Bronchial epithelial cell (primary cell): ENCODE measurements at regions not wholly inside any gene's neighbourhood (a gene's known extent, or its start where the extent isn't known, plus 50 kb on each side); places are given as distances from the start of the nearest gene placed in this dataset.
"Not testable (repeated sequence)": the region's sequence is repeated elsewhere in the genome, so short reads cannot be mapped to it uniquely, and the experiment has no call there.

Experiments used
- DNase-seq: peaks from one replicate; pipeline ENCODE4 v3.0.0-alpha.2; 2010; ENCODE audit warnings: low read depth
- FAIRE-seq: peaks from 2 replicates; lab custom pipeline; 2011; peaks lifted over from hg19 to GRCh38; lab: Jason Lieb, UNC
- H3K27me3 ChIP-seq: 2 replicates; pipeline ENCODE4 v1.5.1; 2011; ENCODE audit warnings: low read length; ENCODE audit not compliant: control insufficient read depth, insufficient read depth
- H3K36me3 ChIP-seq: 2 replicates; pipeline ENCODE4 v1.5.1; 2011; ENCODE audit warnings: low read length; ENCODE audit not compliant: control insufficient read depth, insufficient read depth
- H3K4me3 ChIP-seq: 2 replicates; pipeline ENCODE4 v1.5.1; 2011; ENCODE audit warnings: mild to moderate bottlenecking, low read depth, low read length, control low read depth
- TF ChIP-seq, protein P1 (sequence below): IDR thresholded peaks from 2 replicates; pipeline ENCODE4 v1.5.1; 2011; ENCODE audit warnings: mild to moderate bottlenecking, moderate library complexity, low read length, control low read depth, inconsistent platforms; ENCODE audit not compliant: insufficient read depth, severe bottlenecking

DNA sequence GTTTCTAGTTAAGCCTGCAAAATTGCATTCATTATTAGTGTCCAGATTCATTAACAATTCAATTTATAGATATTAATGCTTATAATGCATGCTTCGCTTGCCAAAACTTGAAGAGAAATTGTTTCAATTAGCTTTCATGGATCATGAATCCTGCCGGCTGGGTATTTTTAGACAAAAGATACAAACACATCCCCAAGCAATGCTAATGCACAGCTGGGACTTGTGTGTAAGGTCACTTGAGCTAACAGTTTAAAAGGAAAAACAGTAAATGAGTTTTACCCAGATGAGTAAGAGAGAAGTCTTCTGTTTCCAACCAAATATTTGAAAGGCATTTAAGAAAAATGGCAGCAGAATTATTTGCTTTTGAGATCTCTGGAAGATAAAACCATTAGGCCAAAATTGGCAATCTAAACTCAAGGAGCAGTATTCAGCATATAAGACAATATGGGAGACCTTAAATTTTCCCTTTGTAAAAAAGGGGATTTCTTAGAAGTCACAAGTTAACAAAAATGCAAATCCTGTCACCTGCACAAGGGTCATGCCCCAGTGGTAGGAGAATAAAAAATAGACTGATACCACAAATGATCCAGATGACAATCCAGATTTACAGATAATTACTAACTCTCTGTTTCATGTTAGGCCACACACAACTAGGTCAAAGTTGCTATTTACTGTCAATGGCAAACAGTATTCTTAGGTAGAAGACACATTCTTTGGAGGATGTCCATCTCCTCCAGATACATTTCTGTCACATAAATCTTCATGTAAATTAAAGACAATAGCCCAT lies 418.4 kb upstream of the PMFBP1 start:
- TF ChIP-seq, protein P1, sequence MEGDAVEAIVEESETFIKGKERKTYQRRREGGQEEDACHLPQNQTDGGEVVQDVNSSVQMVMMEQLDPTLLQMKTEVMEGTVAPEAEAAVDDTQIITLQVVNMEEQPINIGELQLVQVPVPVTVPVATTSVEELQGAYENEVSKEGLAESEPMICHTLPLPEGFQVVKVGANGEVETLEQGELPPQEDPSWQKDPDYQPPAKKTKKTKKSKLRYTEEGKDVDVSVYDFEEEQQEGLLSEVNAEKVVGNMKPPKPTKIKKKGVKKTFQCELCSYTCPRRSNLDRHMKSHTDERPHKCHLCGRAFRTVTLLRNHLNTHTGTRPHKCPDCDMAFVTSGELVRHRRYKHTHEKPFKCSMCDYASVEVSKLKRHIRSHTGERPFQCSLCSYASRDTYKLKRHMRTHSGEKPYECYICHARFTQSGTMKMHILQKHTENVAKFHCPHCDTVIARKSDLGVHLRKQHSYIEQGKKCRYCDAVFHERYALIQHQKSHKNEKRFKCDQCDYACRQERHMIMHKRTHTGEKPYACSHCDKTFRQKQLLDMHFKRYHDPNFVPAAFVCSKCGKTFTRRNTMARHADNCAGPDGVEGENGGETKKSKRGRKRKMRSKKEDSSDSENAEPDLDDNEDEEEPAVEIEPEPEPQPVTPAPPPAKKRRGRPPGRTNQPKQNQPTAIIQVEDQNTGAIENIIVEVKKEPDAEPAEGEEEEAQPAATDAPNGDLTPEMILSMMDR: no peak
- no peak for DNase-seq
- FAIRE-seq: no peak

DNA sequence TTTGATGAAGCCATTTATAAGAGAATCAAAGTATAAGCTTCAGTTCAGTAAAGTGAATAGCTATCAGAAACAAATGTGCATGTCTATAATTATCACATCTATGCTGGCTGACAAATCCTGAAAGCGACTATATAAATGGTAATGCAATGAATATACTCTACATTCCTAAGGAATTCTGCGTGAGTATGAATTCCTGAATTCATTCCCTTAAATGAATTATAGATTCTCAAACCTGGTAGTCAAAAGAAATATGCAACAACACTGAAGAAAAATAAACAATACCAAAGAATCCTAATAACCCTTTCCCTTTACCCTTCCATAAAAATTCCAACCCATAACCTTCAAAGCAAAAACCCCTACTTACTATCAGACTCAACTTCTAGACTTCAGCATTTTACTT lies 416.6 kb upstream of the PMFBP1 start:
- FAIRE-seq (no peak), DNase-seq (no peak)
- TF ChIP-seq, protein P1: no peak
- H3K4me3 ChIP-seq: no peak overlapping the region
- H3K36me3 ChIP-seq: no peaks in the 10 kb centered on the region
- no peaks in the 10 kb centered on the region for H3K27me3 ChIP-seq

More for the DNA sequence above, 418.4 kb upstream of the PMFBP1 start:
- H3K36me3 ChIP-seq: no peaks in the 10 kb centered on the region
- no peak overlapping the region for H3K4me3 ChIP-seq
- no peaks in the 10 kb centered on the region for H3K27me3 ChIP-seq

DNA sequence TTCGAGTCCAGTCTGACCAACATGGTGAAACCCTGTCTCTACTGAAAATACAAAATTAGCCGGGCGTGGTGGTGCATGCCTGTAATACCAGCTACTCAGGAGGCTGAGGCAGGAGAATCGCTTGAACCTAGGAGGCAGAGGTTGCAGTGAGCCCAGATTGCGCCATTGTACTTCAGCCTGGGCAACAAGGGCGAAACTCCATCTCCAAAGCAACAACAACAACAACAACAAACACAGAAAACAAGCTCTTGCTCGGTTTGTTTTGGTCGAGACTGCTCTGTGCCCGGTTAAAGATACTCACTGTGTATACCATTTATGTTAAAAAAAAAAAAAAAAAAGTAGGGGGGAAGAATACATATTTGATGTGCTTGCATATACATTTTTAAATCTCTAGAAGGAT lies 406.1 kb upstream of the PMFBP1 start:
- H3K27me3 ChIP-seq, FAIRE-seq, H3K36me3 ChIP-seq, H3K4me3 ChIP-seq, DNase-seq: not testable (repeated sequence)

DNA sequence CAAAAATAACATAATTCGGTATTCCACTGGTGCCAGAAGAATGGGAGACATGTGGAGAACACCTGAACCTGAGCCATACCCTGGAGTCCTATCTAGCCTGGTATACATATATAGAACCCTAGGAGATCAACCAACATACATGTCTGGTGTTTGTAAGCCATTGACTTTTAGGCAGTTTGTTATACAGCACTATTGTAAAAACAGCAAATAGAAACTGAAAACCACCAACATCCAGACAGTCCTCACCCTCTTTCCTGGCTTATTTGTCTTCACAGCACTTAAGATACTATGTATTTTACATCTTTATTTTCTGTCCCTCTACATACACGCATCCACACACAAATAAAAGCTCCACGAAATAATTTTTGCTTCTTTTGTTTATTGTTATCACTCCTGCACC lies 404.2 kb upstream of the PMFBP1 start:
- no peak for FAIRE-seq
- DNase-seq: no peak
- no peaks in the 10 kb centered on the region for H3K27me3 ChIP-seq
- no peak overlapping the region for H3K4me3 ChIP-seq
- TF ChIP-seq, protein P1: no peak
- H3K36me3 ChIP-seq: no peaks in the 10 kb centered on the region

DNA sequence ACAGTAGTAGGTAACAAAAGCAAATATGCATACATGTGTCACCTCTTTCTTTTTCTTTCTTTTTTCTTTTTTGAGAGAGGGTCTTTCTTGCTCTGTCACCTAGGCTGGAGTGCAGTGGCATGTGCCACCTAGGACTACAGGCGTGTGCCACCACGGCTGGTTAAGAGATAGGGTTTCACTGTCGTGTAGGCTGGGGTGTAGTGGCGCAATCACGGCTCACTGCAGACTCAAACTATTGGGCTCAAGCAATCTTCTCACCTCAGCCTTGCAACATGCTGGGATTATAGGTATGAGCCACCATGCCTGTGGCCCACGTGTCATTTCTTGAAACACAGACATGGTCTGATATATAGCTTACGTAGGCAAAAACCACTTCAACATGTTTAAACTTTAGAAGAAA lies 397.7 kb upstream of the PMFBP1 start:
- TF ChIP-seq, protein P1: no peak
- FAIRE-seq: no peak
- DNase-seq: no peak
- Histone ChIP-seq H3K27me3 (no peaks in the 10 kb centered on the region), H3K4me3 (no peak overlapping the region), H3K36me3 (no peaks in the 10 kb centered on the region)

DNA sequence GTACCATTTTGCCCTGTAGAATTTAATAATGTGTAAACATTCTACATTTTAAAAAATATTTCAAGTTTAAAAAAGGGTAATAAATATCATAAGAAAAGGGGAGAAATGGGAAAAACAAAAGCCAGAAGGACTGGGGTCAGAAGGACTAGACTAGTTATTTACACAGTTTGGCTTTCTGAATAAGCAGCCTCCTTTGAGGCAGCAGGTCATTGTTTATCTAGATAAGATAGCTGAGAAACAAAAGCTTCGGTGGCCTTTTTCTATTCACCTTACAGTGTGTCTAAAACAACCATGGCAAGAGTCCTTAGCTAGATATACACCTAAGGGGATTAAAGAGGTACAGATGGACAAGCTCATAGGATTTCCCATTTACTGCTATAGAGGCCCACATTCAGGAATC lies 396.5 kb upstream of the PMFBP1 start:
- no peak overlapping the region for H3K4me3 ChIP-seq
- FAIRE-seq (no peak), DNase-seq (no peak)
- no peaks in the 10 kb centered on the region for H3K27me3 ChIP-seq
- TF ChIP-seq, protein P1: no peak
- no peaks in the 10 kb centered on the region for H3K36me3 ChIP-seq
